ENCODE measurements at regions not wholly inside any gene's neighbourhood (a gene's known extent, or its start where the extent isn't known, plus 50 kb on each side); places are given as distances from the start of the nearest gene placed in this dataset.

GRCh38 chr2:177331466-177331997, 61.0 kb upstream of the AGPS start:
- TF ChIP-seq, protein P1, sequence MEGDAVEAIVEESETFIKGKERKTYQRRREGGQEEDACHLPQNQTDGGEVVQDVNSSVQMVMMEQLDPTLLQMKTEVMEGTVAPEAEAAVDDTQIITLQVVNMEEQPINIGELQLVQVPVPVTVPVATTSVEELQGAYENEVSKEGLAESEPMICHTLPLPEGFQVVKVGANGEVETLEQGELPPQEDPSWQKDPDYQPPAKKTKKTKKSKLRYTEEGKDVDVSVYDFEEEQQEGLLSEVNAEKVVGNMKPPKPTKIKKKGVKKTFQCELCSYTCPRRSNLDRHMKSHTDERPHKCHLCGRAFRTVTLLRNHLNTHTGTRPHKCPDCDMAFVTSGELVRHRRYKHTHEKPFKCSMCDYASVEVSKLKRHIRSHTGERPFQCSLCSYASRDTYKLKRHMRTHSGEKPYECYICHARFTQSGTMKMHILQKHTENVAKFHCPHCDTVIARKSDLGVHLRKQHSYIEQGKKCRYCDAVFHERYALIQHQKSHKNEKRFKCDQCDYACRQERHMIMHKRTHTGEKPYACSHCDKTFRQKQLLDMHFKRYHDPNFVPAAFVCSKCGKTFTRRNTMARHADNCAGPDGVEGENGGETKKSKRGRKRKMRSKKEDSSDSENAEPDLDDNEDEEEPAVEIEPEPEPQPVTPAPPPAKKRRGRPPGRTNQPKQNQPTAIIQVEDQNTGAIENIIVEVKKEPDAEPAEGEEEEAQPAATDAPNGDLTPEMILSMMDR (conservative IDR thresholded peaks at IDR 0.05) = no peak
- Histone ChIP-seq H3K14ac (ENCODE audit: insufficient read depth, low read length) (no peak overlapping the region), H3T11ph (ENCODE audit: low read length) (no peak overlapping the region), H4K5ac (ENCODE audit: insufficient read length, low read depth, low read length) (peak overlapping the region; percentile 94), H3K4me1 (ENCODE audit: insufficient read depth, low read length) (peaks cover 6% of the 10 kb centered on the region; the same call in 1 of the 2 replicates), H3K9me3 (ENCODE audit: control insufficient read depth, low read depth, low read length) (no peaks in the 10 kb centered on the region), H3K4me2 (ENCODE audit: insufficient read depth, insufficient read length, low read length) (peak overlapping the region; percentile 86), H4K20me1 (ENCODE audit: control insufficient read depth, insufficient read depth, insufficient read length) (no peaks in the 10 kb centered on the region), H3K79me1 (ENCODE audit: insufficient read depth, low read depth, low read length, poor library complexity, severe bottlenecking) (no peaks in the 10 kb centered on the region), H2BK12ac (ENCODE audit: insufficient read length, low read depth, low read length) (no peak overlapping the region), H4K8ac (replicated peaks; ENCODE audit: insufficient read length, low read depth, low read length) (no peak overlapping the region), H3K9ac (ENCODE audit: extremely low read depth, insufficient read length, low read length) (no peak overlapping the region), H3K4ac (ENCODE audit: low read depth, low read length) (no peak overlapping the region), H3K56ac (ENCODE audit: insufficient read length, low read depth, low read length) (no peak overlapping the region), H3K23me2 (ENCODE audit: insufficient read length, low read depth, low read length, poor library complexity, severe bottlenecking) (no peaks in the 10 kb centered on the region), H2BK5ac (ENCODE audit: insufficient read length, low read length) (no peak overlapping the region), H2AK5ac (ENCODE audit: insufficient read length, low read length) (peak overlapping the region; percentile 62), H2AFZ (ENCODE audit: low read length) (no peak overlapping the region), H2BK15ac (ENCODE audit: low read depth, low read length) (no peak overlapping the region), H2BK20ac (ENCODE audit: low read depth, low read length, poor library complexity, severe bottlenecking) (no peak overlapping the region), H3K23ac (ENCODE audit: insufficient read length, low read depth, low read length) (no peak overlapping the region), H3K18ac (ENCODE audit: insufficient read length, low read depth, low read length) (no peak overlapping the region), H3K27me3 (ENCODE audit: insufficient read depth, low read length) (no peaks in the 10 kb centered on the region), H2BK120ac (ENCODE audit: low read depth, low read length, poor library complexity, severe bottlenecking) (peak overlapping the region; percentile 61), H3K79me2 (ENCODE audit: insufficient read depth, low read length) (no peaks in the 10 kb centered on the region), H4K91ac (ENCODE audit: insufficient read length, low read depth, low read length) (no peak overlapping the region), H3K27ac (ENCODE audit: insufficient read length, low read depth, low read length) (peak overlapping the region; percentile 47)
- Mint-ChIP-seq H3K36me3 (ENCODE audit: insufficient read depth in 1 of 3, low read depth in 3 of 3) (0 out of 7 replicates have a peak, but pooled peaks cover 0 to 4% (median 0%) of the 10 kb centered on the region in 3 experiments), H3K4me3 (peak overlapping the region in 1 of 2 experiments; percentile 14; a peak in 1 of 5 replicates), H3K27ac (peak overlapping the region in 2 of 3 experiments; percentile 68 to 76; a peak in 3 of 7 replicates), H3K4me1 (peaks cover 24 to 26% of the 10 kb centered on the region in 2 experiments), H3K27me3 (ENCODE audit: low read depth) (no peaks in the 10 kb centered on the region), H3K9me3 (no peaks in the 10 kb centered on the region)
- DNase-seq = no peak
- whole genome bisulfite sequencing (ENCODE audit: extremely low coverage, insufficient read length, low lambda C conversion rate) = no CpG with 5 or more reads among the region's 7 CpGs

All from H9 (cell line).